Transverse colon (tissue), 4 donors: ENCODE measurements at regions not wholly inside any gene's neighbourhood (a gene's known extent, or its start where the extent isn't known, plus 50 kb on each side); places are given as distances from the start of the nearest gene placed in this dataset.

Experiments used
- CTCF ChIP-seq, 5 experiments: fragments of 200-600 bp in 3 of 5; fragments of 450-650 bp in 2 of 5; sonication (generic) in 3 of 5; IDR thresholded peaks; 1 replicate in 2 of 5; 2 replicates in 3 of 5; pipeline ENCODE4 v1.5.1; 2016 to 2017; ENCODE audit warnings: antibody characterized with exemption in 5 of 5, inconsistent platforms in 3 of 5, mild to moderate bottlenecking in 2 of 5, moderate library complexity in 1 of 5
- EP300 ChIP-seq: sonication (generic); formaldehyde crosslinking; IDR thresholded peaks from one replicate; pipeline ENCODE4 v1.6.1; 2017; ENCODE audit warnings: antibody characterized with exemption, low read depth
- POLR2AphosphoS5 ChIP-seq, 3 donors: sonication (generic); formaldehyde crosslinking; IDR thresholded peaks; one replicate each; pipeline ENCODE4 v1.6.1; 2016; ENCODE audit warnings: antibody characterized with exemption in 3 of 3

DNA sequence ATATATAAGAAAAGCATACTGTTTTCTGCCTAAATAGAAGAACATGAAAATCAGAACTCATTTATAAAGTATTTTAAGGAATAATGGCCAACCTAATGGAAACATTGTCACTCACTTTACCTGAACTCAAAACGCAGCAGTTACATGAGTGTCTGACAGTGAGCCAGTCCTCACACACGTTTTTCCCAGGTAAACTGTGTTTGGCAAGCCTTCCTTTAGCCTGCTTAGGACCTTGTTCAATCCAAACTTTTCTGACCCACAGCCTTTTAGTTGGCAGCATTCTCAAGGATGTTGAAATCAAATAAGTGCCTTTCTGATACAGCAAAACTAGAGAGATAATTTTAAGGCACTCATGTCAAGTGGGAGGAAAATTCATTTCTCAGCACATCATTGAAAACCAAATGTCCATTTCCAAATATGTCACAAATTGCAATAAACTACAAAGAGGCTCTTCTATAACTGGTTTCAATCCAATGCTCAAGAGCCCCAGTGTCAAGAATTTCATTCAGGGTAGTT lies 83.5 kb upstream of the SPDL1 start:
- TF ChIP-seq EP300 (no peak), CTCF (IDR thresholded peaks at IDR 0.05) (no peak), POLR2AphosphoS5 (IDR thresholded peaks at IDR 0.05) (no peak)
